ENCODE measurements at regions not wholly inside any gene's neighbourhood (a gene's known extent, or its start where the extent isn't known, plus 50 kb on each side); places are given as distances from the start of the nearest gene placed in this dataset.

GRCh38 chr6:147867433-147868226 is 359.1 kb downstream of the SAMD5 start:
- DNase-seq (ENCODE audit: low spot score) = no peak

GRCh38 chr6:147868427-147869190 is 360.1 kb downstream of the SAMD5 start:
- DNase-seq (ENCODE audit: low spot score) = no peak

- DNase-seq (ENCODE audit: low spot score) = no peak
Measured at GRCh38 chr6:147869201-147869600, 360.7 kb downstream of the SAMD5 start.

- no peak for DNase-seq (ENCODE audit: low spot score)
Measured at GRCh38 chr6:147869869-147870268, 361.4 kb downstream of the SAMD5 start.

GRCh38 chr6:147870506-147871110 is 362.1 kb downstream of the SAMD5 start:
- DNase-seq (ENCODE audit: low spot score) = no peak

GRCh38 chr6:147872002-147872401 is 363.5 kb downstream of the SAMD5 start:
- DNase-seq (ENCODE audit: low spot score) = no peak

GRCh38 chr6:147873816-147874215 is 365.3 kb downstream of the SAMD5 start:
- DNase-seq (ENCODE audit: low spot score) = no peak

- DNase-seq (ENCODE audit: low spot score) = no peak
Measured at GRCh38 chr6:147874322-147874721, 365.8 kb downstream of the SAMD5 start.

GRCh38 chr6:147879031-147879580 is 370.6 kb downstream of the SAMD5 start:
- no peak for DNase-seq (ENCODE audit: low spot score)

- no peak for DNase-seq (ENCODE audit: low spot score)
Measured at GRCh38 chr6:147881432-147881831, 372.9 kb downstream of the SAMD5 start.

GRCh38 chr6:147888374-147888773 is 379.9 kb downstream of the SAMD5 start:
- DNase-seq (ENCODE audit: low spot score) = no peak

GRCh38 chr6:147891671-147892070 is 383.2 kb downstream of the SAMD5 start:
- DNase-seq (ENCODE audit: low spot score) = no peak

- DNase-seq (ENCODE audit: low spot score) = no peak
Measured at GRCh38 chr6:147892476-147892875, 384.0 kb downstream of the SAMD5 start.

GRCh38 chr6:147895272-147895671 is 386.8 kb downstream of the SAMD5 start:
- DNase-seq (ENCODE audit: low spot score) = no peak

GRCh38 chr6:147900247-147900830 is 391.8 kb downstream of the SAMD5 start:
- DNase-seq (ENCODE audit: low spot score) = no peak

- DNase-seq (ENCODE audit: low spot score) = no peak
Measured at GRCh38 chr6:147903321-147903720, 394.8 kb downstream of the SAMD5 start.

- DNase-seq (ENCODE audit: low spot score) = no peak
Measured at GRCh38 chr6:147903931-147904330, 395.4 kb downstream of the SAMD5 start.

- DNase-seq (ENCODE audit: low spot score) = no peak
Measured at GRCh38 chr6:147904416-147904815, 395.9 kb downstream of the SAMD5 start.

- no peak for DNase-seq (ENCODE audit: low spot score)
Measured at GRCh38 chr6:147905711-147906110, 397.2 kb downstream of the SAMD5 start.

GRCh38 chr6:147906361-147906760 is 397.9 kb downstream of the SAMD5 start:
- DNase-seq (ENCODE audit: low spot score) = no peak

GRCh38 chr6:147909640-147910039 is 401.1 kb downstream of the SAMD5 start:
- DNase-seq (ENCODE audit: low spot score) = no peak

GRCh38 chr6:147910281-147910680 is 401.8 kb downstream of the SAMD5 start:
- DNase-seq (ENCODE audit: low spot score) = no peak

Measured in SW480 (cell line).